H4 (cell line): ENCODE measurements at regions not wholly inside any gene's neighbourhood (a gene's known extent, or its start where the extent isn't known, plus 50 kb on each side); places are given as distances from the start of the nearest gene placed in this dataset.
"Not testable (repeated sequence)": the region's sequence is repeated elsewhere in the genome, so short reads cannot be mapped to it uniquely, and the experiment has no call there.

Experiments
- DNase-seq: peaks from one replicate; pipeline ENCODE4 v3.0.0-alpha.2; 2015; ENCODE audit warnings: low spot score

DNA sequence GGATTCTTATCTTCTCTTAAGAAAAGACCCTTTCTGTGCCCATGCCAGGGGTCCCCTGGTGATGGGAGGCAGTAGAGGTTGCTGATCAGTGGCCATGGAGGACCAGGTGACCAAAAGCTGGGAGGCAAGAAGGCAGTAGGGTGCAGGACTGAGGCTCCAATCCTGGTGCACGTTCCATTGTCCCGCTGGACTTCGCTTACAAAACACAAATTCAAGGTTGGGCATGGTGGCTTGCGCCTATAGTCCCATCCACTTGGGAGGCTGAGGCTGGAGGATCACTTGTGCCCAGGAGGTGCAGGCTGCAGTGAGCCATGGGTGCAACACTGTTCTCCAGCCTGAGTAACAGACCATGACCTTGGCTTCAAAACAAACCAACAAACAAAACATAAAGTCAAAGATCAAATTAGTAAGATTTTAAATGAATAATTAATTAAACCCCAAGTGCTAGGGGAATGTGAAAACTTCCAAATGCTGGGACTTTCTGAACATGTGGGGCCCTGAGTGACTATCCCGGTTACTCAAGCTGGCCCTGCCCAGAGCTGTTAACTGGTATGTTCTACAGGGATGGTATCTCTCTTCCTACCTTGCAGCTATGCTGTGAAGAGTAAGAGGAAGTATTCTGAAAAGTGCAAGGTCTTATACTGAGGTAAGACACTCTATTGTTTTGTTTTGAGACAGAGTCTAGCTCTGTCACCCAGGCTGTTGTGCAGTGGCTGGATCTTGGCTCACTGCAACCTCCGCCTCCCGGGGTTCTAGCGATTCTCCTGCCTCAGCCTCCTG lies 97.6 kb downstream of the LYZL2 start:
- DNase-seq: no peak

DNA sequence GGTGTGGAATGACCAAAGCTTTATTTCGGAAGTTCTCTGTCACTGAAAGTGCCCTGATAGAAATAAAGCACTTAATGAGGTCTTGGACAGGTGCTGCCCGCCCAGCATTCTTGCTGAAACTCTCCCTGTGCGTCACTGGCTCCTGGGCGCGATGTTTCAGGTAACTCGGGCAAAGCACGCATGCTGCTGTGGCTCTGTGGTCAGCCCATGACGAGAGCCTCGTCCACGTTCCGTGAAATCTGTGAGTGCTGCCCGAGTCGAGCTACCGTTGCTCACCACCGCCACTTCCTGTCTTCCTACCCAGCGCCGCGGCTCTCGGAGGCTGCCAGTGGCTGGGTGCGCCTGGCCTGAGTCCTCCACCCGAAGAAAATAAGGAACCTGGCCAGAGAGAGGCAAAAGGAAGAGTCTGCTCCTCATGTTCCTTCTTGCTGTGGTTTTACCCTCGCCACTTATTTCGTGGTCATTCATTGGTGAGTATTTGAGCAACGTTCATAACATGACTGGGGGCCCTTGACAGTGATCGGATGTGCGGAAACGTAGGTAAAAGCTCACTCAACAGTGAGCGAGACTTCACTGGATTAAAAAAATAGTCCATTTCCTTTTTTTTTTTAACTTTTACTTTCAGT lies 95.5 kb downstream of the MAP3K8 start:
- no peak for DNase-seq

DNA sequence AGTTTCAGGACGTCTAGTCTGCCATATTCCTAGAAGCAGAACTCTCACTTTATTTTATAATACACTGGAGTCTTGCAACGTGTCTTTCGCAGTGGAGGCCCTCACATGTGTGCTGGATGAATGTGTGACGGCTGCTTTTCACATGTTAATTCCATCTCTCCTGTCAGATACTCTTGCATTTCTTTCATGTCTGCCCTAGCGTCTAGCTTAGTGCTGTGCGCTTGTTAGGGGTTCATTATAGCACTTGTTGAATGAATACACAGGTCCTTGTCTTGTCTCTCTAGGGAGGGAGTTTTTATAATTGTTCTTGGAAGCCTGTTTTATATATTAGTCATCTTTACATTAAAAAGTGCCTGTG lies 94.4 kb downstream of the MAP3K8 start:
- no peak for DNase-seq

DNA sequence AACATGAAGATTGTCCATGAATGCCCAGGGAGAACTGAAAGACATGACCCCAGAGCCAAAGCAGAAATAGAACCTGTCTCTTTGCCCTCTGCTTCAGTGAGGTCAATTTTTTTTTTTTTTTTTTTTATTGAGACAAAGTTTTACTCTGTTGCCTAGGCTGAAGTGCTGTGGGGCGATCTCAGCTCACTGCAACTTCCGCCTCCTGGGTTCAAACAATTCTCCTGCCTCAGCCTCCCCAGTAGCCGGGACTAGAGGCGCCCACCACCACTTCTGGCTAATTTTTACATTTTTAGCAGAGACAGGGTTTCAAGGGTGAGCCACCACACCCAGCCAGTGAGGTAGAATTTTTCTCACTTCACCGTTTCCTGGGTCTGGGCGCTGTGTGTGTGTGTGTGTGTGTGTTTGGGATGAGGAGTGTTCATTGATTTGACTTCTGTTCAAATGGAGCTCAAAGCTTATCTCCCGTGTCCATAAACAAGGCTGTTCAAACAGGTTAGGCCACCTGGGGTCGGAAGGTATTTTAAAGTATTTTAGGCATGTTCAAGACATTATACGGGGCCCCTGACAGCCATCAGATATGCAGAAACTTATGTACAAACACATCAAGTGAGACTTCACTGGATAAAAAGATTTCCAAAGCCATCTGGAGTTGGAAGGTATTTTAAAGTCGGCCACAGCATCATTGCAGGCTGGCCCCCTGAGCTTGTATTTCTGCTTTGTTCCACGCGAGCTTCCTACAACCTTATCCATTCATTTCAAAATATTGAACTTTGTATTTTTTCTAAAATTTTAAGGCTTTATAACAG lies 93.8 kb downstream of the MAP3K8 start:
- no peak for DNase-seq

DNA sequence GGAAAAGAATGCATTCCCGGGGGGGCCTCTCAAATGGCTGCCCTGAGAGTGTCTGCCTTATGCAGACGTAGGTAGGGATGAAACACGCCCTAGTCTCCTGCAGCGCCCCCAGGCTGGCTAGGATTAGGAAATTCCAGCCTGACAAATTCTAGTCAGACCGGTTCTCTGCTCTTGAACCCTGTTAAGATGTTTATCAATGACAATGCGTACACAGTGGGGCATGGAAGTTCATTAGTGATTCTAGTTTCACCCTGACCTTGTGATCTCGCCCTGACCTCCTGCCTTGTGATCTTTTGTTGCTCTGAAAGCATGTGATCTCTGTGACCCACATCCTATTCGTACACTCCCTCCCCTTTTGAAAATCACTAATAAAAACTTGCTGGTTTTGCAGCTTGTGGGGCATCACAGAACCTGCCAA lies 88.7 kb downstream of the MAP3K8 start:
- not testable (repeated sequence) for DNase-seq

DNA sequence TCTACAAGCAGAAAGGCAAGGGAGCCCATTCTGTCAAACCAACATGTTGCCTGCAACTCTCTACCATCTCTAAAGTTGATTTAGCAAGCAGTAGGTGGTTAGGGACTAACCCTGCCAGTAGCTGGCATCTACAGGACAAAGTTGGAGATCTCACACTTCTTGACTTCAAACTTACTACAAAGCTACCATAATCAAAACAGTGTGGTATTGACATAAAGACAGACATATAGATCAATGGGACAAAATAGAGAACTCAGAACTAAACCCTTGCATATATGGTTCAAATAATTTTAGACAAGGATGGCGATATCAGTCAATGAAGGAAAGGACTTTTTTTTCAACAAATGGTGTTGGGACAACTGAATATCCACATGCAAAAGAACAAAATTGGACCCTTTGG lies 84.9 kb downstream of the MAP3K8 start:
- no peak for DNase-seq
